ENCODE measurements at regions not wholly inside any gene's neighbourhood (a gene's known extent, or its start where the extent isn't known, plus 50 kb on each side); places are given as distances from the start of the nearest gene placed in this dataset.

- TF ChIP-seq TARDBP (IDR thresholded peaks at IDR 0.05) (no peak), HDGF (IDR thresholded peaks at IDR 0.05; ENCODE audit: borderline replicate concordance) (no peak), FOXK2 (IDR thresholded peaks at IDR 0.05) (no peak), FOXM1 (IDR thresholded peaks at IDR 0.05; ENCODE audit: borderline replicate concordance) (no peak), CTBP1 (IDR thresholded peaks at IDR 0.05; ENCODE audit: borderline replicate concordance) (no peak), FOXA1 (IDR thresholded peaks at IDR 0.05) (no peak), ZNF384 (IDR thresholded peaks at IDR 0.05) (no peak), SP1 (IDR thresholded peaks at IDR 0.05) (no peak), NFRKB (IDR thresholded peaks at IDR 0.05) (no peak), LEF1 (IDR thresholded peaks at IDR 0.05; ENCODE audit: borderline replicate concordance) (no peak), ARNT (IDR thresholded peaks at IDR 0.05) (no peak), ELF4 (IDR thresholded peaks at IDR 0.05) (no peak), PKNOX1 (IDR thresholded peaks at IDR 0.05) (no peak), SUZ12 (IDR thresholded peaks at IDR 0.05) (no peak), BHLHE40 (IDR thresholded peaks at IDR 0.05; ENCODE audit: borderline replicate concordance) (no peak), L3MBTL2 (conservative IDR thresholded peaks at IDR 0.05) (no peak)
- POLR2A ChIA-PET, result no interaction called here
- CTCF ChIA-PET, result no interaction called here
- no peak for DNase-seq (ENCODE audit: extremely low spot score)
Observed at GRCh38 chr6:71471718-71472117, 183.1 kb downstream of the OGFRL1 start.

- no peak for DNase-seq (ENCODE audit: extremely low spot score)
- TF ChIP-seq L3MBTL2 (conservative IDR thresholded peaks at IDR 0.05), result no peak
- TF ChIP-seq FOXK2 (IDR thresholded peaks at IDR 0.05), result no peak
- no peak for TF ChIP-seq LEF1 (IDR thresholded peaks at IDR 0.05; ENCODE audit: borderline replicate concordance)
- TF ChIP-seq HDGF (IDR thresholded peaks at IDR 0.05; ENCODE audit: borderline replicate concordance), result no peak
- no peak for TF ChIP-seq NFRKB (IDR thresholded peaks at IDR 0.05)
- TF ChIP-seq FOXA1 (IDR thresholded peaks at IDR 0.05), result no peak
- TF ChIP-seq CTBP1 (IDR thresholded peaks at IDR 0.05; ENCODE audit: borderline replicate concordance), result no peak
- no peak for TF ChIP-seq TARDBP (IDR thresholded peaks at IDR 0.05)
- TF ChIP-seq ZNF384 (IDR thresholded peaks at IDR 0.05), result no peak
- no peak for TF ChIP-seq SP1 (IDR thresholded peaks at IDR 0.05)
- TF ChIP-seq ELF4 (IDR thresholded peaks at IDR 0.05), result no peak
- no peak for TF ChIP-seq BHLHE40 (IDR thresholded peaks at IDR 0.05; ENCODE audit: borderline replicate concordance)
- no peak for TF ChIP-seq SUZ12 (IDR thresholded peaks at IDR 0.05)
- ChIA-PET CTCF (no interaction called here), POLR2A (no interaction called here)
Observed at GRCh38 chr6:71473926-71474325, 185.3 kb downstream of the OGFRL1 start.

GRCh38 chr6:71474942-71475341, 186.3 kb downstream of the OGFRL1 start:
- CTCF ChIA-PET, result no interaction called here
- POLR2A ChIA-PET, result no interaction called here
- TF ChIP-seq L3MBTL2 (conservative IDR thresholded peaks at IDR 0.05) (no peak), SUZ12 (IDR thresholded peaks at IDR 0.05) (no peak), CTBP1 (IDR thresholded peaks at IDR 0.05; ENCODE audit: borderline replicate concordance) (no peak)
- DNase-seq (ENCODE audit: extremely low spot score), result no peak

GRCh38 chr6:71476371-71476770, 187.8 kb downstream of the OGFRL1 start:
- DNase-seq (ENCODE audit: extremely low spot score), result no peak
- TF ChIP-seq LEF1 (IDR thresholded peaks at IDR 0.05; ENCODE audit: borderline replicate concordance) (no peak), HDGF (IDR thresholded peaks at IDR 0.05; ENCODE audit: borderline replicate concordance) (no peak), FOXA1 (IDR thresholded peaks at IDR 0.05) (no peak), ZNF384 (IDR thresholded peaks at IDR 0.05) (no peak), FOXK2 (IDR thresholded peaks at IDR 0.05) (no peak), CTBP1 (IDR thresholded peaks at IDR 0.05; ENCODE audit: borderline replicate concordance) (no peak), L3MBTL2 (conservative IDR thresholded peaks at IDR 0.05) (no peak), ARNT (IDR thresholded peaks at IDR 0.05) (no peak), FOXM1 (IDR thresholded peaks at IDR 0.05; ENCODE audit: borderline replicate concordance) (no peak), NFRKB (IDR thresholded peaks at IDR 0.05) (no peak), SUZ12 (IDR thresholded peaks at IDR 0.05) (no peak), TARDBP (IDR thresholded peaks at IDR 0.05) (no peak), ELF4 (IDR thresholded peaks at IDR 0.05) (no peak), SP1 (IDR thresholded peaks at IDR 0.05) (no peak), BHLHE40 (IDR thresholded peaks at IDR 0.05; ENCODE audit: borderline replicate concordance) (no peak), PKNOX1 (IDR thresholded peaks at IDR 0.05) (no peak)
- CTCF ChIA-PET, result no interaction called here
- POLR2A ChIA-PET, result no interaction called here

- ChIA-PET CTCF (no interaction called here), POLR2A (no interaction called here)
- TF ChIP-seq SUZ12 (IDR thresholded peaks at IDR 0.05), result no peak
- TF ChIP-seq FOXA1 (IDR thresholded peaks at IDR 0.05), result no peak
- no peak for TF ChIP-seq PKNOX1 (IDR thresholded peaks at IDR 0.05)
- TF ChIP-seq ARNT (IDR thresholded peaks at IDR 0.05), result no peak
- no peak for TF ChIP-seq L3MBTL2 (conservative IDR thresholded peaks at IDR 0.05)
- no peak for TF ChIP-seq ELF4 (IDR thresholded peaks at IDR 0.05)
- TF ChIP-seq BHLHE40 (IDR thresholded peaks at IDR 0.05; ENCODE audit: borderline replicate concordance), result no peak
- TF ChIP-seq CTBP1 (IDR thresholded peaks at IDR 0.05; ENCODE audit: borderline replicate concordance), result no peak
- TF ChIP-seq HDGF (IDR thresholded peaks at IDR 0.05; ENCODE audit: borderline replicate concordance), result no peak
- no peak for TF ChIP-seq SP1 (IDR thresholded peaks at IDR 0.05)
- TF ChIP-seq LEF1 (IDR thresholded peaks at IDR 0.05; ENCODE audit: borderline replicate concordance), result no peak
- TF ChIP-seq FOXK2 (IDR thresholded peaks at IDR 0.05), result no peak
- DNase-seq (ENCODE audit: extremely low spot score), result no peak
Observed at GRCh38 chr6:71476872-71477271, 188.3 kb downstream of the OGFRL1 start.

GRCh38 chr6:71478834-71479541, 190.4 kb downstream of the OGFRL1 start:
- POLR2A ChIA-PET, result no interaction called here
- CTCF ChIA-PET, result no interaction called here
- TF ChIP-seq ELF4 (IDR thresholded peaks at IDR 0.05), result no peak
- no peak for TF ChIP-seq TARDBP (IDR thresholded peaks at IDR 0.05)
- no peak for TF ChIP-seq SP1 (IDR thresholded peaks at IDR 0.05)
- TF ChIP-seq L3MBTL2 (conservative IDR thresholded peaks at IDR 0.05), result no peak
- no peak for TF ChIP-seq ARNT (IDR thresholded peaks at IDR 0.05)
- TF ChIP-seq ZNF384 (IDR thresholded peaks at IDR 0.05), result no peak
- no peak for TF ChIP-seq FOXM1 (IDR thresholded peaks at IDR 0.05; ENCODE audit: borderline replicate concordance)
- no peak for TF ChIP-seq CTBP1 (IDR thresholded peaks at IDR 0.05; ENCODE audit: borderline replicate concordance)
- TF ChIP-seq HDGF (IDR thresholded peaks at IDR 0.05; ENCODE audit: borderline replicate concordance), result no peak
- DNase-seq (ENCODE audit: extremely low spot score), result no peak
